Activated CD8-positive, alpha-beta T cell treated with anti-CD3 and anti-CD28 coated beads for 36 hours (primary cell): ENCODE measurements at regions not wholly inside any gene's neighbourhood (a gene's known extent, or its start where the extent isn't known, plus 50 kb on each side); places are given as distances from the start of the nearest gene placed in this dataset.

Source experiments
- ATAC-seq: fragments of 200-7000 bp; cut with Tn5 transposase; one replicate; pipeline ENCODE4 v1.10.0; 2021; ENCODE audit warnings: mild to moderate bottlenecking, moderate library complexity
- CTCF ChIA-PET: fragments of 350-600 bp; sonication (Branson Sonifier 250); formaldehyde crosslinking; loops from one replicate; lab custom pipeline; 2021; ENCODE audit warnings: antibody characterized with exemption; lab: Charles Lee
- POLR2A ChIA-PET: fragments of 350-600 bp; sonication (Branson Sonifier 250); formaldehyde crosslinking; loops from one replicate; lab custom pipeline; 2021; ENCODE audit warnings: antibody characterized with exemption; lab: Charles Lee
- DNase-seq: peaks from one replicate; pipeline ENCODE4 v3.0.0-alpha.2; 2020
- H3K27ac Mint-ChIP-seq: one replicate; pipeline ENCODE4 v1.8.0; 2021; ENCODE audit warnings: mild to moderate bottlenecking, mixed read lengths
- H3K27me3 Mint-ChIP-seq: one replicate; pipeline ENCODE4 v1.8.0; 2021; ENCODE audit warnings: mixed read lengths
- H3K36me3 Mint-ChIP-seq: one replicate; pipeline ENCODE4 v1.8.0; 2021; ENCODE audit warnings: low read depth, mixed read lengths
- H3K4me1 Mint-ChIP-seq: one replicate; pipeline ENCODE4 v1.8.0; 2021; ENCODE audit warnings: low read depth, mixed read lengths
- H3K4me3 Mint-ChIP-seq: one replicate; pipeline ENCODE4 v1.8.0; 2021; ENCODE audit warnings: mild to moderate bottlenecking, moderate library complexity, mixed read lengths
- H3K9me3 Mint-ChIP-seq: one replicate; pipeline ENCODE4 v1.8.0; 2021; ENCODE audit warnings: mixed read lengths
- intact Hi-C: fragments of 100-400 bp; cut with micrococcal nuclease; formaldehyde crosslinking; loops from one replicate; pipeline ENCODE4 v1.10.0; 2022
- TF ChIP-seq, protein P1 (sequence below): fragments of 200-600 bp; IDR thresholded peaks from one replicate; pipeline ENCODE4 v1.8.0; 2022; ENCODE audit warnings: antibody characterized with exemption, mild to moderate bottlenecking

GRCh38 chr3:74039105-74039504 is 414.4 kb upstream of the PDZRN3 start:
- TF ChIP-seq, protein P1, sequence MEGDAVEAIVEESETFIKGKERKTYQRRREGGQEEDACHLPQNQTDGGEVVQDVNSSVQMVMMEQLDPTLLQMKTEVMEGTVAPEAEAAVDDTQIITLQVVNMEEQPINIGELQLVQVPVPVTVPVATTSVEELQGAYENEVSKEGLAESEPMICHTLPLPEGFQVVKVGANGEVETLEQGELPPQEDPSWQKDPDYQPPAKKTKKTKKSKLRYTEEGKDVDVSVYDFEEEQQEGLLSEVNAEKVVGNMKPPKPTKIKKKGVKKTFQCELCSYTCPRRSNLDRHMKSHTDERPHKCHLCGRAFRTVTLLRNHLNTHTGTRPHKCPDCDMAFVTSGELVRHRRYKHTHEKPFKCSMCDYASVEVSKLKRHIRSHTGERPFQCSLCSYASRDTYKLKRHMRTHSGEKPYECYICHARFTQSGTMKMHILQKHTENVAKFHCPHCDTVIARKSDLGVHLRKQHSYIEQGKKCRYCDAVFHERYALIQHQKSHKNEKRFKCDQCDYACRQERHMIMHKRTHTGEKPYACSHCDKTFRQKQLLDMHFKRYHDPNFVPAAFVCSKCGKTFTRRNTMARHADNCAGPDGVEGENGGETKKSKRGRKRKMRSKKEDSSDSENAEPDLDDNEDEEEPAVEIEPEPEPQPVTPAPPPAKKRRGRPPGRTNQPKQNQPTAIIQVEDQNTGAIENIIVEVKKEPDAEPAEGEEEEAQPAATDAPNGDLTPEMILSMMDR, result no peak
- ChIA-PET POLR2A (no interaction called here), CTCF (no interaction called here)
- Mint-ChIP-seq H3K36me3 (no peaks in the 10 kb centered on the region), H3K27me3 (no peaks in the 10 kb centered on the region), H3K27ac (no peak overlapping the region), H3K4me1 (no peaks in the 10 kb centered on the region), H3K4me3 (no peak overlapping the region), H3K9me3 (peaks cover 7% of the 10 kb centered on the region)
- ATAC-seq (no peak), DNase-seq (no peak)
- intact Hi-C loops, result no loop called here

DNA sequence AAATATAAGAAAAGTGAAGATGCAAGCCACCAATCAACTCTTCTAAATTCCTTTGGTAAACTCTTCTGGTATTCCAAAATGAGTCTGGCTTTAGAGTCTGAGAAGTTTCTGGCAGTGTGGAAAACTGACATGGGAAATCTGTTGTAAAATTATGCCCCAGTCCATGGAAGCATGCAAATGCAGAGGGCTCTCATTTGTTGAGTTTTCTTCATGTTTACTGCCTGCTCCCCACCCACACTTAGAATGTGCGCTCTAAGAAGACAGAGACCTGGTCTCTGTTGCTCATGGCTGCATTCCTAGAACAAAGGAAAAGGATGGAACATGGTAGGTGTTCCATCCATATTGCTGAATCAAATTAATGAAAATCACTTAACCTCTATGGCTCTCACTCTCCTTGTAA is 411.8 kb upstream of the PDZRN3 start:
- no peaks in the 10 kb centered on the region for H3K27me3 Mint-ChIP-seq

GRCh38 chr3:74036102-74036501 is 411.4 kb upstream of the PDZRN3 start:
- ATAC-seq (no peak), DNase-seq (no peak)
- intact Hi-C loops, result no loop called here
- POLR2A ChIA-PET, result no interaction called here
- Mint-ChIP-seq H3K4me3 (no peak overlapping the region), H3K36me3 (no peaks in the 10 kb centered on the region), H3K4me1 (no peaks in the 10 kb centered on the region), H3K27me3 (no peaks in the 10 kb centered on the region), H3K27ac (no peak overlapping the region), H3K9me3 (peaks cover 9% of the 10 kb centered on the region)
- TF ChIP-seq, protein P1, result no peak
- CTCF ChIA-PET, result no interaction called here

More for the DNA sequence above, 411.8 kb upstream of the PDZRN3 start:
- Mint-ChIP-seq H3K36me3 (no peaks in the 10 kb centered on the region), H3K4me3 (no peak overlapping the region), H3K4me1 (no peaks in the 10 kb centered on the region), H3K27ac (no peak overlapping the region), H3K9me3 (peaks cover 8% of the 10 kb centered on the region)
- ATAC-seq, result no peak
- no peak for DNase-seq
- TF ChIP-seq, protein P1, result no peak
- POLR2A ChIA-PET, result no interaction called here
- intact Hi-C loops, result no loop called here
- CTCF ChIA-PET, result no interaction called here

DNA sequence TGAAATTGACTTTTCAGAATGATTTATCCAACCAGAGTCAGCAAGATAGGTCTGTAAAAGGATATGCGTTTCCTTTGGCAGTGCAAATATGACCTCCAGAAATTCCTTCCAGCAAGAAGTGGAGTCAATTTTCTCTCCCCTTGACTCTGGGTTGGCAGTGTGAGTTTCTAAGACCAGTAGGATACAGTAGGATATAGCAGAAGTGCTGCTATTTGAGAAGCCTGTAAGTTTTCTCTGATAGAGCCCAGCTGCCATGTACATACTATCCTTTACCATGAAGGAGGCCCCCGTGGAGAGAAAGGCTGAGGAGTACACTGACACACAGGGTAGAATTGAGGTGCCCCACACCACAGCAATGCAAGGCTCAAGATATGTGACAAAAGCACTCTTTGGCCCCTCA is 409.1 kb upstream of the PDZRN3 start:
- ATAC-seq (no peak), DNase-seq (no peak)
- intact Hi-C loops, result no loop called here
- TF ChIP-seq, protein P1, result no peak
- Mint-ChIP-seq H3K27me3 (no peaks in the 10 kb centered on the region), H3K4me1 (no peaks in the 10 kb centered on the region), H3K27ac (no peak overlapping the region), H3K36me3 (no peaks in the 10 kb centered on the region), H3K4me3 (no peak overlapping the region), H3K9me3 (peaks cover 10% of the 10 kb centered on the region)
- ChIA-PET CTCF (no interaction called here), POLR2A (no interaction called here)

GRCh38 chr3:74033381-74033780 is 408.6 kb upstream of the PDZRN3 start:
- Mint-ChIP-seq H3K9me3 (peaks cover 8% of the 10 kb centered on the region), H3K27me3 (no peaks in the 10 kb centered on the region), H3K4me3 (no peak overlapping the region), H3K27ac (no peak overlapping the region), H3K36me3 (no peaks in the 10 kb centered on the region), H3K4me1 (no peaks in the 10 kb centered on the region)
- no peak for ATAC-seq
- ChIA-PET CTCF (no interaction called here), POLR2A (no interaction called here)
- DNase-seq, result no peak
- TF ChIP-seq, protein P1, result no peak
- intact Hi-C loops, result no loop called here
